Daoy (cell line): ENCODE measurements at regions not wholly inside any gene's neighbourhood (a gene's known extent, or its start where the extent isn't known, plus 50 kb on each side); places are given as distances from the start of the nearest gene placed in this dataset.
"Not testable (repeated sequence)": the region's sequence is repeated elsewhere in the genome, so short reads cannot be mapped to it uniquely, and the experiment has no call there.

Experiments
- DNase-seq: peaks from one replicate; pipeline ENCODE4 v3.0.0-alpha.2; 2015; ENCODE audit warnings: low read depth

GRCh38 chr3:157920822-157921700 is 185.2 kb downstream of the SHOX2 start:
- no peak for DNase-seq

- DNase-seq, result no peak
These were observed 186.8 kb downstream of the SHOX2 start for GRCh38 chr3:157919319-157919887.

GRCh38 chr3:157918402-157918801 is 187.8 kb downstream of the SHOX2 start:
- no peak for DNase-seq

GRCh38 chr3:157916672-157917071 is 189.5 kb downstream of the SHOX2 start:
- DNase-seq, result no peak

GRCh38 chr3:157914882-157915281 is 191.3 kb downstream of the SHOX2 start:
- no peak for DNase-seq

GRCh38 chr3:157913741-157914150 is 192.5 kb downstream of the SHOX2 start:
- no peak for DNase-seq

GRCh38 chr3:157912514-157913451 is 193.4 kb downstream of the SHOX2 start:
- no peak for DNase-seq

GRCh38 chr3:157906627-157907026 is 199.6 kb downstream of the SHOX2 start:
- no peak for DNase-seq

GRCh38 chr3:157905885-157906284 is 200.3 kb downstream of the SHOX2 start:
- no peak for DNase-seq

- DNase-seq, result not testable (repeated sequence)
These were observed 203.5 kb downstream of the SHOX2 start for GRCh38 chr3:157902680-157903079.

- no peak for DNase-seq
These were observed 218.2 kb downstream of the SHOX2 start for GRCh38 chr3:157888040-157888439.

- no peak for DNase-seq
These were observed 229.7 kb downstream of the SHOX2 start for GRCh38 chr3:157876556-157876955.

GRCh38 chr3:157872902-157873301 is 233.3 kb downstream of the SHOX2 start:
- DNase-seq, result no peak

GRCh38 chr3:157871838-157872460 is 234.3 kb downstream of the SHOX2 start:
- DNase-seq, result no peak

GRCh38 chr3:157871248-157871647 is 235.0 kb downstream of the SHOX2 start:
- no peak for DNase-seq

- DNase-seq, result no peak
These were observed 237.3 kb downstream of the SHOX2 start for GRCh38 chr3:157868946-157869345.

GRCh38 chr3:157868196-157868595 is 238.0 kb downstream of the SHOX2 start:
- no peak for DNase-seq

- peak; percentile 54 for DNase-seq
These were observed 240.7 kb downstream of the SHOX2 start for GRCh38 chr3:157865352-157866000.

GRCh38 chr3:157861076-157861765 is 245.0 kb downstream of the SHOX2 start:
- DNase-seq, result no peak

GRCh38 chr3:157859541-157859940 is 246.7 kb downstream of the SHOX2 start:
- no peak for DNase-seq

GRCh38 chr3:157858821-157859220 is 247.4 kb downstream of the SHOX2 start:
- peak; percentile 49 for DNase-seq
